Mesendoderm (in vitro differentiated cells): ENCODE measurements at regions not wholly inside any gene's neighbourhood (a gene's known extent, or its start where the extent isn't known, plus 50 kb on each side); places are given as distances from the start of the nearest gene placed in this dataset.
A peak's percentile ranks its signal among the peaks of the same experiment; 100 is the strongest.

Experiments used
- DNase-seq: peaks from one replicate; pipeline ENCODE4 v3.0.0; 2013
- H2AK5ac ChIP-seq: 2 replicates; pipeline ENCODE4 v1.6.1; 2013; ENCODE audit warnings: low read length, inconsistent platforms
- H2BK120ac ChIP-seq: 2 replicates; pipeline ENCODE4 v1.6.1; 2013; ENCODE audit warnings: low read depth, mild to moderate bottlenecking, low read length, moderate library complexity, mixed read lengths
- H2BK15ac ChIP-seq: replicated peaks from 2 replicates; pipeline ENCODE4 v1.6.1; 2013; ENCODE audit warnings: low read depth, mild to moderate bottlenecking, moderate library complexity
- H2BK5ac ChIP-seq: 2 replicates; pipeline ENCODE4 v1.6.1; 2013; ENCODE audit warnings: low read length, inconsistent platforms
- H3K18ac ChIP-seq: 2 replicates; pipeline ENCODE4 v1.6.1; 2013; ENCODE audit warnings: mild to moderate bottlenecking, low read length, mixed read lengths
- H3K23ac ChIP-seq: one replicate; pipeline ENCODE4 v1.6.1; 2013; ENCODE audit warnings: low read length
- H3K27ac ChIP-seq: 2 replicates; pipeline ENCODE4 v1.5.1; 2013; ENCODE audit warnings: low read depth, mild to moderate bottlenecking, inconsistent platforms, low read length, moderate library complexity
- H3K27me3 ChIP-seq: 2 replicates; pipeline ENCODE4 v1.6.1; 2013; ENCODE audit warnings: low read length, control low read depth, mild to moderate bottlenecking, inconsistent platforms; ENCODE audit not compliant: insufficient read depth, poor library complexity
- H3K36me3 ChIP-seq: 2 replicates; pipeline ENCODE4 v1.6.1; 2013; ENCODE audit warnings: low read length, inconsistent platforms; ENCODE audit not compliant: control insufficient read depth, insufficient read depth
- H3K4ac ChIP-seq: one replicate; pipeline ENCODE4 v1.6.1; 2013; ENCODE audit warnings: low read depth, mild to moderate bottlenecking, low read length, moderate library complexity
- H3K4me1 ChIP-seq: 2 replicates; pipeline ENCODE4 v1.6.1; 2013; ENCODE audit warnings: low read depth, low read length, inconsistent platforms; ENCODE audit not compliant: control insufficient read depth
- H3K4me2 ChIP-seq: 2 replicates; pipeline ENCODE4 v1.6.1; 2013; ENCODE audit warnings: low read length
- H3K4me3 ChIP-seq: 2 replicates; pipeline ENCODE4 v1.5.1; 2013; ENCODE audit warnings: mild to moderate bottlenecking, low read length
- H3K56ac ChIP-seq: one replicate; pipeline ENCODE4 v1.6.1; 2013; ENCODE audit warnings: low read length
- H3K79me1 ChIP-seq: 2 replicates; pipeline ENCODE4 v1.6.1; 2013; ENCODE audit warnings: low read length, inconsistent platforms
- H3K79me2 ChIP-seq: 2 replicates; pipeline ENCODE4 v1.6.1; 2013; ENCODE audit warnings: mild to moderate bottlenecking, low read length; ENCODE audit not compliant: control insufficient read depth, insufficient read depth
- H3K9ac ChIP-seq: 2 replicates; pipeline ENCODE4 v1.6.1; 2013; ENCODE audit warnings: low read length, inconsistent platforms
- H4K5ac ChIP-seq: one replicate; pipeline ENCODE4 v1.6.1; 2013; ENCODE audit warnings: low read length
- H4K8ac ChIP-seq: one replicate; pipeline ENCODE4 v1.6.1; 2013; ENCODE audit warnings: low read depth, mild to moderate bottlenecking, control low read depth, low read length, moderate library complexity
- WGBS: extraction: QIAGEN DNeasy Blood & Tissue Kit; methylation state at CpG from one replicate; pipeline ENCODE4 v1.1.7; 2013; ENCODE audit warnings: low lambda C conversion rate, missing lambda C conversion rate; ENCODE audit not compliant: insufficient coverage; ENCODE audit errors: extremely low coverage; 5-methylcytosine and 5-hydroxymethylcytosine counted together

DNA sequence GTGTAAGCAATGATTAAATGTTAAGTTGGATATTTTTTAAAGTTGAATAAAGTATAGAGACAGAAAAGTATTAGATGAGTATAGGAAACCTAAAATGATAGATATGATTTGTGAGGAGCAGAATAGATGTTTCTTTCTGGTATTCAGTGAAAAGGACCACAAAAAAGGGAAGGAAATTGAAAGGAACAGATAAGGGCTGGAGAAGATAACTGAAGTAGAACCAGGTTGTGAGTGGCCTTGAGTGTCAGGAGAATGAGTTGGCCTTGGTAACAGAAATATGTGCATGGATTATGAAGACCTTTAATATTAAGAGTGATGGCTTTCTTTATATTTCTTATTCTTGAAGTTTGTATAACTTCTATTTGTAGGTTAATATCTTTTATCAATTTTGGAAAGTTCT is 543.5 kb downstream of the METTL4 start:
- Histone ChIP-seq H2BK15ac (no peak overlapping the region), H3K79me1 (no peaks in the 10 kb centered on the region)
- DNase-seq, result no peak

GRCh38 chr18:2028986-2029385 is 542.3 kb downstream of the METTL4 start:
- Histone ChIP-seq H4K5ac (no peak overlapping the region), H3K4me3 (no peak overlapping the region), H4K8ac (no peak overlapping the region), H2BK15ac (no peak overlapping the region), H3K4me2 (no peak overlapping the region), H2BK120ac (no peak overlapping the region), H3K56ac (no peak overlapping the region), H3K27me3 (no peaks in the 10 kb centered on the region), H3K79me1 (no peaks in the 10 kb centered on the region), H3K4ac (no peak overlapping the region), H3K27ac (no peak overlapping the region), H3K23ac (no peak overlapping the region), H3K4me1 (no peaks in the 10 kb centered on the region), H3K36me3 (no peaks in the 10 kb centered on the region), H3K9ac (no peak overlapping the region), H3K18ac (peak overlapping the region; percentile 39), H2AK5ac (no peak overlapping the region), H2BK5ac (no peak overlapping the region), H3K79me2 (no peaks in the 10 kb centered on the region)
- DNase-seq, result peak; percentile 83
- WGBS, result no CpG with 5 or more reads among the region's 3 CpGs

More for the DNA sequence above, 543.5 kb downstream of the METTL4 start:
- no peak overlapping the region for H4K8ac ChIP-seq
- H3K27ac ChIP-seq, result no peak overlapping the region
- H2BK120ac ChIP-seq, result no peak overlapping the region
- no peak overlapping the region for H3K56ac ChIP-seq
- H3K27me3 ChIP-seq, result no peaks in the 10 kb centered on the region
- H3K18ac ChIP-seq, result no peak overlapping the region
- H4K5ac ChIP-seq, result no peak overlapping the region
- H3K4me1 ChIP-seq, result no peaks in the 10 kb centered on the region
- H3K79me2 ChIP-seq, result no peaks in the 10 kb centered on the region
- no peak overlapping the region for H3K4me3 ChIP-seq
- H3K9ac ChIP-seq, result no peak overlapping the region
- no peak overlapping the region for H2BK5ac ChIP-seq
- H3K36me3 ChIP-seq, result no peaks in the 10 kb centered on the region
- H3K4ac ChIP-seq, result no peak overlapping the region
- H2AK5ac ChIP-seq, result no peak overlapping the region
- no peak overlapping the region for H3K4me2 ChIP-seq
- no peak overlapping the region for H3K23ac ChIP-seq

DNA sequence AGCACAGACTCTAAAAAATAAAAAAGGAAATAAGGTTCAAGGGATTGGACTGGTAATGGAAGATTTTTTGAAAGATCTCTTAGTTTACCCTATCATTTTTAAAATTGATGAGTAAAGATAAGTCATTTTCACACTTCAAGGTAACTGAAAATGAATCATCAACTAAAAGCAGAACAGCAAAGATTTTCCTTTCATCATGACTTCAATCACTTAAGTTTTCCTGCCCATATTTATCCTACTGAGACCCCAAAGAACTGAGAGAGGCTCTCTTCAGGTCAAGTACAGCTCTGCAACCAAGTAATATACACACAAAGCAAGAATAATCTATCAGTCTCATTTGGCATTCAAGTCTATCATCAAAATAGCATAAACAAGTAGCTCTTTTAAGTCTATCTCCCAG is 540.7 kb downstream of the METTL4 start:
- H2AK5ac ChIP-seq, result no peak overlapping the region
- no peak overlapping the region for H3K56ac ChIP-seq
- no peak overlapping the region for H2BK120ac ChIP-seq
- H3K36me3 ChIP-seq, result no peaks in the 10 kb centered on the region
- no peaks in the 10 kb centered on the region for H3K4me1 ChIP-seq
- no peaks in the 10 kb centered on the region for H3K79me2 ChIP-seq
- H3K9ac ChIP-seq, result no peak overlapping the region
- no peak overlapping the region for H3K4me3 ChIP-seq
- no peak overlapping the region for H3K4me2 ChIP-seq
- H2BK5ac ChIP-seq, result no peak overlapping the region
- DNase-seq, result no peak
- H3K27me3 ChIP-seq, result no peaks in the 10 kb centered on the region
- no peak overlapping the region for H3K23ac ChIP-seq
- no peaks in the 10 kb centered on the region for H3K79me1 ChIP-seq
- no peak overlapping the region for H4K5ac ChIP-seq
- no peak overlapping the region for H3K4ac ChIP-seq
- no peak overlapping the region for H4K8ac ChIP-seq
- no peak overlapping the region for H3K18ac ChIP-seq
- no peak overlapping the region for H3K27ac ChIP-seq
- no peak overlapping the region for H2BK15ac ChIP-seq

DNA sequence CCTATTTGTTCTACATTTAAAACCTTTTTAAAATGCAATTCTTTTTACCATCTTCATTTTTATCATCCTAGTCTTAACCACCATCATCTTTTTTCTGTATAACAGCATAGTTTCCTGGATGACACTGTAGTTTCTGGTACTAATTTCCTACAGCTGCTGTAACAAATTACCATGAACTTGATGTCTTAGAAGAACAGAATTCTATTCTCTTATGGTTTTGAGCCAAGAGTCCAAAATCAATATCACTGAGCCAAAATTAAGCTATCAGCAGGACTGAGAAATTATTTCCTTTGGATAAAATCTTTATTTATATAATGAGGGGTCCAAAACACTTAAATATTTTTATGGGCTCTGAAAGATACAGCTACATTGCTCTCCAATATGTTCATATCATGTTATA is 539.3 kb downstream of the METTL4 start:
- Histone ChIP-seq H3K4me3 (no peak overlapping the region), H3K36me3 (no peaks in the 10 kb centered on the region), H2AK5ac (no peak overlapping the region), H3K27ac (no peak overlapping the region), H3K79me2 (no peaks in the 10 kb centered on the region), H4K5ac (no peak overlapping the region), H4K8ac (no peak overlapping the region), H2BK5ac (no peak overlapping the region), H3K79me1 (no peaks in the 10 kb centered on the region), H2BK120ac (no peak overlapping the region), H3K4ac (no peak overlapping the region), H3K4me1 (no peaks in the 10 kb centered on the region), H3K9ac (no peak overlapping the region), H3K23ac (no peak overlapping the region), H2BK15ac (no peak overlapping the region), H3K4me2 (no peak overlapping the region), H3K56ac (no peak overlapping the region), H3K18ac (no peak overlapping the region), H3K27me3 (no peaks in the 10 kb centered on the region)
- DNase-seq, result no peak

DNA sequence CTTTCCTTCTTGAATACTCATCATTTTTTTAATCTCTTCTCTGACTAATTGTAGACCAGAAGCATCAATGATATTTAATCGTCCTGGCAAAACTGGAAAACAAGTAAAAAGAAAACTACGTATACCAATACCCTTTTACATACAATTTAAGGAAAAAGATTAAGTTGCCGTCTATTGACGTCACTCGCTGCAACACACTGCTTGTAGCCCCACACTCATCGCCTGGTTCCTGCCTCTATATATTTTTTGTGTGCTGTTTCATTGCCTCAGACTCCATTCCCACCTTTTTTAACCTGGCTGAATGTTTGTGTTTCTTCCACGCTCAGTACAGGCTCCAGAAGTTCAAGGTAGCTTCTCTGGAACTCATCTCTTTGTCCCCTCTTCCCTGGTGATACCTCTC is 536.2 kb downstream of the METTL4 start:
- Histone ChIP-seq H2BK120ac (no peak overlapping the region), H2BK5ac (no peak overlapping the region), H3K56ac (no peak overlapping the region), H3K27ac (no peak overlapping the region), H2BK15ac (no peak overlapping the region), H3K36me3 (no peaks in the 10 kb centered on the region), H3K4me1 (no peaks in the 10 kb centered on the region), H4K8ac (no peak overlapping the region), H2AK5ac (no peak overlapping the region), H3K4me3 (no peak overlapping the region), H3K23ac (no peak overlapping the region), H4K5ac (no peak overlapping the region), H3K9ac (no peak overlapping the region), H3K79me2 (no peaks in the 10 kb centered on the region), H3K18ac (no peak overlapping the region), H3K27me3 (no peaks in the 10 kb centered on the region), H3K4me2 (no peak overlapping the region), H3K79me1 (no peaks in the 10 kb centered on the region), H3K4ac (no peak overlapping the region)
- WGBS, result no CpG with 5 or more reads among the region's 7 CpGs
- no peak for DNase-seq

DNA sequence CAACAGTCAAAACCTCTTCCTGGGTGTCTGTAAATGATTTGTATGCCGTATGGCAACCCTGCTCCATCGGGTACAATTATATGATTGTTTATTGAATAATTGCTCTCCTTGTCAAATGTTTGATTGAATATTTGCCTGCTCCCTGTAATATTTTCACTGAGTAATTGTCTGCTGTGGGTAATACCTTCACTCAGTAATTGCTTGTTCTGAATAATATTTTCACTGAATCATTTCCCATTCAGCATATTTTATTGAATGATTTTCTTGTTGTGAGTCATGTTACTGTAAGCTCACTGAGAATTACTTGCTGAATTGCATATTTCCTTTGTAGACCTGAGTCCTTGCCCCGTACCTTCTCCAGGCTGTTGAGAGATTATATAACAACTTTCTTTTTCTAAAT is 535.2 kb downstream of the METTL4 start:
- no peak overlapping the region for H2BK15ac ChIP-seq

More for the DNA sequence above, 535.2 kb downstream of the METTL4 start:
- Histone ChIP-seq H3K56ac (no peak overlapping the region), H2BK5ac (no peak overlapping the region), H3K4ac (no peak overlapping the region), H3K27me3 (no peaks in the 10 kb centered on the region), H2BK120ac (no peak overlapping the region), H3K27ac (no peak overlapping the region), H3K36me3 (no peaks in the 10 kb centered on the region), H4K5ac (no peak overlapping the region), H3K4me3 (no peak overlapping the region), H4K8ac (no peak overlapping the region), H3K4me2 (no peak overlapping the region), H3K79me2 (no peaks in the 10 kb centered on the region), H3K23ac (no peak overlapping the region), H3K4me1 (no peaks in the 10 kb centered on the region), H3K9ac (no peak overlapping the region), H3K79me1 (no peaks in the 10 kb centered on the region), H3K18ac (no peak overlapping the region), H2AK5ac (no peak overlapping the region)
- no CpG with 5 or more reads among the region's 3 CpGs for WGBS
- DNase-seq, result no peak
